ENCODE measurements at regions not wholly inside any gene's neighbourhood (a gene's known extent, or its start where the extent isn't known, plus 50 kb on each side); places are given as distances from the start of the nearest gene placed in this dataset.

- no peak for DNase-seq (ENCODE audit: low read depth in 2 of 2)
These were observed 284.7 kb upstream of the STT3B start for GRCh38 chr3:31247850-31248562.

GRCh38 chr3:31248563-31248992 lies 284.1 kb upstream of the STT3B start:
- no peak for DNase-seq (ENCODE audit: low read depth in 2 of 2)

GRCh38 chr3:31249545-31249944 lies 283.2 kb upstream of the STT3B start:
- no peak for DNase-seq (ENCODE audit: low read depth in 2 of 2)

- no peak for DNase-seq (ENCODE audit: low read depth in 2 of 2)
These were observed 282.5 kb upstream of the STT3B start for GRCh38 chr3:31250116-31250777.

- no peak for DNase-seq (ENCODE audit: low read depth in 2 of 2)
These were observed 281.6 kb upstream of the STT3B start for GRCh38 chr3:31251083-31251482.

- no peak for DNase-seq (ENCODE audit: low read depth in 2 of 2)
These were observed 280.2 kb upstream of the STT3B start for GRCh38 chr3:31252216-31253185.

GRCh38 chr3:31253782-31254181 lies 278.9 kb upstream of the STT3B start:
- DNase-seq (ENCODE audit: low read depth in 2 of 2) = no peak

- DNase-seq (ENCODE audit: low read depth in 2 of 2) = no peak
These were observed 278.2 kb upstream of the STT3B start for GRCh38 chr3:31254483-31254882.

- no peak for DNase-seq (ENCODE audit: low read depth in 2 of 2)
These were observed 277.6 kb upstream of the STT3B start for GRCh38 chr3:31255007-31255581.

- no peak for DNase-seq (ENCODE audit: low read depth in 2 of 2)
These were observed 270.5 kb upstream of the STT3B start for GRCh38 chr3:31262201-31262600.

GRCh38 chr3:31263897-31264296 lies 268.8 kb upstream of the STT3B start:
- no peak for DNase-seq (ENCODE audit: low read depth in 2 of 2)

GRCh38 chr3:31265646-31266428 lies 266.9 kb upstream of the STT3B start:
- no peak for DNase-seq (ENCODE audit: low read depth in 2 of 2)

GRCh38 chr3:31268868-31269267 lies 263.9 kb upstream of the STT3B start:
- no peak for DNase-seq (ENCODE audit: low read depth in 2 of 2)

- no peak for DNase-seq (ENCODE audit: low read depth in 2 of 2)
These were observed 262.7 kb upstream of the STT3B start for GRCh38 chr3:31270010-31270409.

GRCh38 chr3:31274326-31275024 lies 258.2 kb upstream of the STT3B start:
- DNase-seq (ENCODE audit: low read depth in 2 of 2) = no peak

- DNase-seq (ENCODE audit: low read depth in 2 of 2) = no peak
These were observed 257.6 kb upstream of the STT3B start for GRCh38 chr3:31275038-31275572.

- no peak for DNase-seq (ENCODE audit: low read depth in 2 of 2)
These were observed 257.1 kb upstream of the STT3B start for GRCh38 chr3:31275583-31275982.

- no peak for DNase-seq (ENCODE audit: low read depth in 2 of 2)
These were observed 255.1 kb upstream of the STT3B start for GRCh38 chr3:31277582-31277981.

- no peak for DNase-seq (ENCODE audit: low read depth in 2 of 2)
These were observed 254.2 kb upstream of the STT3B start for GRCh38 chr3:31278532-31278931.

GRCh38 chr3:31284776-31285175 lies 247.9 kb upstream of the STT3B start:
- no peak for DNase-seq (ENCODE audit: low read depth in 2 of 2)

All from activated CD4-positive, alpha-beta T cell treated with anti-CD3 and anti-CD28 coated beads for 24 hours (primary cell).